GM13977 (cell line): ENCODE measurements at regions not wholly inside any gene's neighbourhood (a gene's known extent, or its start where the extent isn't known, plus 50 kb on each side); places are given as distances from the start of the nearest gene placed in this dataset.

Experiments
- DNase-seq: peaks from one replicate; pipeline ENCODE4 v3.0.0; 2012; ENCODE audit warnings: low spot score
- CTCF ChIP-seq: IDR thresholded peaks from 2 replicates; pipeline ENCODE4 v1.5.1; 2012; ENCODE audit warnings: mild to moderate bottlenecking, control low read depth; ENCODE audit not compliant: insufficient read depth; ENCODE audit errors: extremely low read depth, missing control alignments
- in situ Hi-C: fragments of 300-500 bp; cut with MboI; formaldehyde crosslinking; loops from one replicate; pipeline ENCODE4 v1.12.0; 2022; ENCODE audit warnings: low sequenced_read_pairs, low pct_unique_long_range_greater_than_20kb, mixed read lengths, inconsistent platforms; ENCODE audit not compliant: unreplicated experiment

GRCh38 chr2:552906-553305 is 124.3 kb downstream of the TMEM18 start:
- in situ Hi-C loops, result no loop called here
- no peak for TF ChIP-seq CTCF
- no peak for DNase-seq

GRCh38 chr2:551621-552020 is 125.6 kb downstream of the TMEM18 start:
- DNase-seq, result no peak
- in situ Hi-C loops, result no loop called here
- TF ChIP-seq CTCF, result no peak

GRCh38 chr2:550860-551567 is 126.2 kb downstream of the TMEM18 start:
- in situ Hi-C loops, result no loop called here
- no peak for TF ChIP-seq CTCF
- DNase-seq, result no peak

- no peak for DNase-seq
These were observed 131.2 kb downstream of the TMEM18 start for GRCh38 chr2:545711-546650.

GRCh38 chr2:545228-545627 is 132.0 kb downstream of the TMEM18 start:
- no peak for DNase-seq
- in situ Hi-C loops, result no loop called here
- TF ChIP-seq CTCF, result no peak

More at GRCh38 chr2:545711-546650, 131.2 kb downstream of the TMEM18 start:
- no peak for TF ChIP-seq CTCF
- in situ Hi-C loops, result no loop called here

GRCh38 chr2:538646-539045 is 138.6 kb downstream of the TMEM18 start:
- DNase-seq, result no peak
- in situ Hi-C loops, result no loop called here
- no peak for TF ChIP-seq CTCF
